GM19099 (cell line): ENCODE measurements at regions not wholly inside any gene's neighbourhood (a gene's known extent, or its start where the extent isn't known, plus 50 kb on each side); places are given as distances from the start of the nearest gene placed in this dataset.

Experiments used
- POLR2A ChIP-seq: IDR thresholded peaks from 3 replicates; pipeline ENCODE4 v1.6.1; 2011; ENCODE audit warnings: low read depth; ENCODE audit not compliant: insufficient read length; ENCODE audit errors: extremely low read depth

DNA sequence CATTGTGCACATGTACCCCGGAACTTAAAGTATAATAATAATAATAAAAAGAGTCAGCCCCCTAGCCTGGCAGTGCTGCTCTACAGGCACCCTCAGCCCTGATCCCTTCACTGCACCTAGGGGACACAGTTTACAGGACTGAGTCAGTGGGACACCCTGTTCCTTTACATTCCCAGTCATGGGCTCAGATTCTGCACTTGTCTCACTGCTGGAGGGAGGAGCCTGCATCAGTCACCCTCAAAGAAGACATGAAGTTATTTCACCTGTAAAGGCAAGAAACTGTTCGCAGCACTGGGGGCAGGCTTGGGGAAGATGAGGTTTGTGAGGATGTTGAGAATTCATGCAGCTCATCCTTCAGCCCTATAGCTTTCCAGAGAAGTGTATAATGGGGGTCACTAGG lies 50.7 kb upstream of the VPREB1 start:
- no peak for TF ChIP-seq POLR2A

DNA sequence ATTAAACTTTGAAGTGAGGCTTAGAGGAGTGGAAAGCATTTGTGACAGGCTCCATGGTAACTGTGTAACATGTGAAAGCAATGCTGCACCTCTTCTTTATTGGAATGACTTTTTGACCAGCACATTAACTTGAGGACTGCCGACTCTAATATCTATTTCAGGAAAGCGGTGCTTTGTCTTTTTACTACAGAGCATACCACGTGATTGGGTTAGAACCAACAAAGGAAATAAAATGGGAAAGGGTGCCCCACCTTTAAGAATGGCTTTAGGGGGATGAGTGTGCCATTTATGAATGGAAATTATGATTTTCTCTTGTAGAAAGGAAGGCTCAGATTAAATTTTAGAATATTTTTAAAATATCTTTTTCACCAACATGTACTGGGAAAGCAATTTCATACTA lies 57.3 kb upstream of the VPREB1 start:
- no peak for TF ChIP-seq POLR2A

DNA sequence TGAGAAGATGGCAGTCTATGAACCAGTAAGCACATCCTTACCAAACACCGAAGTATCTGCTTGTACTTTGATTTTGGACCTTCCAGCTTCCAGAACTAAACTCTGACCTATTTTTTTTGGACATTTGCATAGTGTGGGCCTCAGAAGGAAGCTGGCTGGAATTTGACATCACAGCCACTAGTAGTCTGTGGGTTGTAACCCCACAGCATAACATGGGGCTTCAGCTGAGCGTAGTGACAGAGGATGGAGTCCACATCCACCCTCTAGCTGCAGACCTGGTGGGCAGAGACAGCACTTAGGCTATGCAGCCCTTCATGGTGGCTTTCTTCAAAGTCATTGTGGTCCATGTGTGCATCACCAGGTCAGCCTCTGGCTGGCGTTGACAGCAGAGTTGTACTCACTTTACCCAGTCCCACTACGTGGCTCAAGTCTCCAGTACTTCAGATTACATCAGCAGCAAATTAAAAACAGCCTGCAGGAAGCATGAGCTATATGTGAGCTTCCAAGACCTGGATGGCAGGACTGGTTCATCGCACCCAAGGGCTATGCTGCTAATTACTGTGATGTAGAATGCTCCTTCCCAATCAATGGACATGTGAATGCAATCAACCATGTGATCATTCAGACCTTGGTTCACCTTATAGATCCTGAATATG lies 58.6 kb upstream of the VPREB1 start:
- TF ChIP-seq POLR2A, result no peak

DNA sequence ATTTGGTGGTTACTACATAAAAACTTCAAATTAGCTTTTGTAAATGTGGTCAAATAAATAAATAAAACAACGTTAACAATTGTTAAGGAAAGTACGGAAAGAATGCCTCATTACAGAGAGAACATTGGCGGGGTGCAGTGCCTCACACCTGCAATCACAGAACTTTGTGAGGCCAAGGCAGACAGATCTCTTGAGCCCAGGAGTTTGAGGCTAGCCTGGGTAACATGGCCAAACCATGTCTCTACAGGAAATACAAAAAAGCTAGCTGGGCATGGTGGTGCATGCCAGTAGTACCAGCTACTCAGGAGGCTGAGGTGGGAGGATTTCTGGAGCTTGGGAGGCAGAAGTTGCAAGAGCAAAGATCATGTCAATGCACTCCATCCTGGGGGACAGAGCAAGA lies 59.4 kb upstream of the VPREB1 start:
- no peak for TF ChIP-seq POLR2A

DNA sequence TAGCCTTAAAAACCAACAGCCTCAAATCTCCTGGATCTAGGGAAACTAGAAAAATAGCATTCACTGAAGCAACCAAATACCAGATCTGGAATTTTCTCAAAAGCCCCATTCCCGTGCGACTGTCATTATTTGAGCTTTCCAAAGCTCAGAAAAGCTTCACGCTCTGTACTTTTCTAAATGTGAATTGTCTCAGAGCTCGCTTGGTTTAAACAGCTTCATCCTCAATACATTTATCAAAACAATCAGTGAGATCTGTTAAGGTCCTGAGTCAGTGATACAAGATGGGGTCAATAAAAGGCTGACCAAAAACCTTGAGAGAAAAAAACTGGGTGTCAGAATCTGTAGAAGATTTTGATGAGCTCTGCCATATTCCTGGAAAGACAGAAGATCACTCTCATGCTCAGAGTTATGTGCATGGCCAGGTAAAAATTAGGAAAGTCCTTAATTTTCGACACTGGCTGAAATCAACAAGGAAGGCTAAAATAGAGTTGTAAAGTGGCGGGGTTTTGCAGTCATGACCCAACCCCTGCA lies 60.2 kb upstream of the VPREB1 start:
- TF ChIP-seq POLR2A, result no peak

DNA sequence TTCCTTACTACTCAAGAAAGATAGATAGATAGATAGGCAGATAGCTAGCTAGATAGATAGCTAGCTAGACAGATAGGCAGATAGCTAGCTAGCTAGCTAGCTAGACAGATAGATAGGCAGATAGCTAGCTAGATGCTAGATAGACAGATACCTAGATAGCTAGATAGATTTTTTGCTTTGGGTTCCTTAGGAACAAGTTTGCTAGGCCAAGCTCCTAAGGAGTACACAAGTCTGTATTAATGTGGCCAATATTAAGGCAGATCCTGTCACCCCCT lies 61.7 kb upstream of the VPREB1 start:
- no peak for TF ChIP-seq POLR2A

DNA sequence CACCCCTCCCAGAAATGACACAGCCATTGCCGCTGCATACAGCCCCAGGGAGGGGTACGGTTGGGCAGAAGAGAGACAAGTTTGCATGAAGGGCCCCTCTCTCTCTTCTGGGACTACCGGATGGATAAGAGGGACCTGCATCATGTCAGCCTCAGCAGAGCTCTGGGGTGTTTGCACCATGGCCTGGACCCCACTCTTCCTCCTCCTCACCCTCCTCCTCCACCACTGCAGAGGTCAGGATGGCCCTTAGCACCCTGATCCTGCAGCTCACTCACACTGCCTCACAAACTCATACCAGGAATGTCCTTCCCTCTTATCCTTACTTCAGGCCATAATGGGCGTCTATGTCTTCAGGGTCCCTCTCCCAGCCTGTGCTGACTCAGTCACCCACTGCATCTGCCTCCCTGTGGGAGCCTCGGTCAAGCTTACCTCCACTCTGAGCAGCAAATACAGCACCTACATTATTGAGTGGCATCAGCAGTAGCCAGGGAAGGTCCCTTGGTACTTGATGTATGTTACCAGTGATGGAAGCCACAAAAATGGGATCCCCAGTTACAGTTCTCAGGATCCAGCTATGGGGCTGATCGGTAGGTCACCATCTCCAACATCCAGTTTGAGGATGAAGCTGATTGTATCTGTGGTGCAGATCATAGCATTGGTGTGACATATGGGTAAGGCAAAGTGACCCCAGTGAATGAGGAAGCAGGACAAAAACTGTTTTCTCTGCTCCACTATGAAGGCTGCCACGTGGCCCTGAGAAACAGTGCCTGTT lies 62.2 kb upstream of the VPREB1 start:
- TF ChIP-seq POLR2A, result no peak

DNA sequence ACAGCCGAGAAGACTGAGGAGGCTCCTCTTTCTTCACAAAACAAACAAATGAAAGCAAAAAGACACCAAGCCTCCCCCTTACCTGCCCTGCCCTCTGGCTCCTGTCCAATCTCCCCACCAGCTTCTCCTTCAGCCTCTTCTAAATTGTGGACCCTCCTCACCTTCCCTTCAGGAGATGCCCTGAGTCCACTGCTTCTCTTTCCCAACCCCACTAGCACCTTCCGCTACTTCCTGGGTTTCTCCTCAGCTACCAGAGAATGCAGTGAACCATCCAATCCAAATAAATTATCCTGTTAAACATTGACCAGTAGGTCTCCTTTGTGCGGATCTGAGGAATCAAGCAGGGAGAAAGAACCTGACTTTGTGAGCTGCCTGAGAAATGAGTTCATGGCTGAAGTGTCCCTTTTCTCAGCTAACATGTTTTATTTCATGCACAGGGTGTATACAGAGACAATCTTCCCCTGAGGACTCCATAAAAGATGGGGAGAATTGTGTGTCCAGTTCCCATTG lies 63.2 kb upstream of the VPREB1 start:
- TF ChIP-seq POLR2A, result no peak

DNA sequence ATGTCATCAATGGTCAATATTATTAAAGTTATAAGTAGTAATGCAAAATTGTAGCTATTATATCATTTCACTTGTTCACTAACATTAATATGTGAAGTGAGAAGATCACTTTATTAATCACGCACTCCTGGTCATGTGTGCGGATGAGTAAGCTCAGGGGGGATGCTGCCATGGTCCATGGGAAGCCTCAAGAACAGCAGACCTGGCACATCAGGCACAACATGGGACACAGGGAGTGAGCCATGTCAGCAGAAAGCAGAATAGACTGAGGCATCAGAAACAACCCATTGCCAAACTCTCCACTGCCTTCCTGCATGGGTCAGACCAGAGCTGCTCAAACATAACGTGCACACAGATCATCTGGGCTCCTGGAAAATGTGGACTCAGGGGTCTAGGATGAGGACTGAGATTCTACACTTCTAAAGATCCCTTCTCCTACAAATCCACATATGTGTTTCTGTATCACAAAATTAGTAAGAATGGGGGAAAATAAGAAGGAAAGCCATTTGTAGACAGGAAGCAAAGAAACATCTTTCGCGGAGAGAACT lies 63.8 kb upstream of the VPREB1 start:
- no peak for TF ChIP-seq POLR2A

DNA sequence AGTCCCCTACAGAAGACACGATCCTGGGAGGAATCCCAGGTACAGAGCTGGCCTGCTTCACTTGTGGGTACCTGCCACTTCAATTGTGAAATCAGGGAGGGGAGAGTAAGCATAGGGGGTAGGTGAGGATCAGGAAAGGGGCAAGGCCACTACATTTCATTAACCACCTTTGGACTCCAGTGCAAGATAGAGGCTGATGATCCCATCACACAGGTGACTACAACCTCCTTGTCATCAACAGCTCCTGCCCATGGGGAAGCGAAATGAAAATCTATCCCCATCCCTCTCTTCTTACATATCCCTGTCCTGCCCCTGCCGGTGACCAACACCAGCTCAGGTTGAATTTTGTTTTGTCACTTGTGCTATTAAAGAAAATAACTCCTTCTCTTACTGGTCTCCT lies 64.7 kb upstream of the VPREB1 start:
- no peak for TF ChIP-seq POLR2A

DNA sequence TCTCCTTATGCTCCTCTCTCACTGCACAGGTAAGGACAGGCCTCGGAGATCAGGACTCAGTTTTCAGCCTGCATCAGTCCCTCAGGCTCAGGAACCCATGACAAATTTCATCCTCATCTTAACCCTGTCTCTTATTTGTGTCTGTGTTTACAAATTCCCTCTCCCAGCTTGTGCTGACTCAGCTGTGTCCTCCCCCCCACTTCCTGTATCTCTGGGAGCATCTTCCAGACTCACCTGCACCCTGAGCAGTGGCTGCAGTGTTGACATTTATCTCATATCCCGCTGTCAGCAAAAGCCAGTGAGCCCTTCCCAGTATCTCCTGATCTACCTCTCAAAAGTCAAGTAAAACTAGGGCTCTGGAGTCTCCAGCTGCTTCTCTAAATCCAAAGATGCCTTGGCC lies 65.6 kb upstream of the VPREB1 start:
- no peak for TF ChIP-seq POLR2A

DNA sequence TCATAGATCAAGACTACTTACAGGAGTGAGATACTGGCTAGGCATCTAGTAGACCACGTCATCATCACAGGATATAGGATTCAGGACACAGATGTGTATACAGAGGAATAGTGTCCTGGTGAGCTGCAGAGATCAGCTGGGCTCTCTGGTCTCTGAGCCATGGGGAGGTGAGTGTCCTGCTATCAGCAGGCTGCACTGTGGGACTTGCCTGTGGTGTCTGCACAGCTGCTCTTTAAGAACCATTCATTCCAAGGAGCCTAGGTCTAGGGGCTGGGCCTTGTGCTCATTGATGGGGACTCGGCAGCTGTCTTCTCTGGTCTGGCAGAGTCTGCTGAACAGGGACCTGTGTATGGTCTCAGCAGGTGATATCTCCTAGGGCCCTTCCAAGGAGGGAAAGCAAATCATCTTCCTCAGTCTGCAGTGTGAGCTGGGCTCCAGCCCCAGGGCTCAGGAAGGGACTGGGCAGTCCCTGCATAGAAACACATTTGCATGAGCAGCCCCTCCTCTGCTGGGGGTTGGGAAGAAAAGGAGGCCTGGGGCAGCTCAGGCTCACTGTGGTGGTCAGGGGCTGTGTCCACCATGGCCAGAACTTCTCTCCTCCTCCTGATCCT lies 66.1 kb upstream of the VPREB1 start:
- TF ChIP-seq POLR2A, result no peak

DNA sequence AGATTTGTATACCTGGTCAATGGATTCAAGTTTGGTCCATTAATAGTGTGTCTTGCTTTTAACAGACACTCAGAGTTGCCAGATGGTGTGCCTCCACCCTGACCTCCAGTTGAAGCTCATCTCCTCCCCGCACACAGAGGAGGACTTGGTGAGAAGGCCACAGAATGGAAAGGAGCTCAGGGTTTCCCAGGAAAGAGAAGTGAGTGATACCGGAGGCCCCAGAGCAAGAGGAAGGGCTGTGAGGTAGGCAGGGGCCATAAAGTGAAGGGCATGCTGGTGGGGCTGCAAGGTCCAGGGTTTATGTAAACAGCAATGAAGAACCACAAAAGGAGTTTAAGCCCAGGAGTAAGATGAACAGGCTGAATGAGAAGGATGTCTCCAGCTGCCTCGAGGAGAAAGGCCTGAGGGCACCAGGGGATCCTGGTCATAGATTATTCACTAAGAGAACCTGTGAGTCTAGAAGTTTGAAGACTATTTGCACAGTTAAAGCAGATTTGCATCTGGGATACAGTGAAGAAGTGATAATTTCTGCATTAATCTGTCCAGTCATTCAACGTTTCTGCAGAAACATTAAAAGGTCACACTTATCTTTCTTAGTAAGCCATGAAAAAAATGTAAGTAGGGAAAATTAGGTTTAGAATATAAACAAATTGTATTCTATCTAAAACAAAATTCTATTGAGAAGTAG lies 67.5 kb upstream of the VPREB1 start:
- no peak for TF ChIP-seq POLR2A

DNA sequence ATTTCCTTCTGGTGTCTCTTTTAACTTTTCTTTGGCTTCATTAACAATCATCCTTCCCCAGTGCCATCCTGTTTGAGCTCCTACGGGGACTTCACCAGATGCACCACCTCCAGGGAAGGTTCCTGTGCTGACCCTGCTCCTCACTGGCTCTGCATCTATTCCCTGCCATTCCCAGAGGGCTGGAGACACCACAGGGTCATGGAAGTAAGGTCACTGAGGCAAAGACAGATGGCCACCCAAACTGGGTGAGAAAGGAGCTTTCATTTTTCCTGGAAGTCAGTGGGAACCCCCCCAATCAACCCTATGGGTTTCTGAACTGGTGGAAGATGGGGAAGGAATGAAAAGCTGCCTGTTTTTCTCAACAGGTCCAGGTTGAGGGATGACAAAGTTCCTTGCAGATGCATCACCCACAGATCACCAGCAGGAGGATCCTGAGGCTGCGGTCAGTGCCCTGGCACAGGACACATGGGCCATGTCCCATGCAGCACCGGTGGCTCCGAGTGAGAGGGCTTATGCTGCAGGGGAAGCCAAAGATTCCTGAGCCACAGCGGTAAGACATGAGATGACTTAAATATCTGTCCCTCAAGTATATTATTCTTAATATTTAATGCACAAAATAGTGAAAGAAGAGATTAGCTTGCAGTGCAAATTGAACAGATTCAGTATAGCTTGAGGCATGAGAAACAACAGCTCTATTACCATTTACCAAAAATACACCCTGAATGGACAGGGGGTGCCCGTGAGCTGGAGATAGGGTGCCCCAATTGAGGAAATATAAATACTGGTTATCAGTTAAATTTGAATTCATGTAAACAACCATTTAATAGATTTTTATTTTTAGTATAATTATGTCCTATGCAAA lies 73.0 kb upstream of the VPREB1 start:
- TF ChIP-seq POLR2A, result no peak

DNA sequence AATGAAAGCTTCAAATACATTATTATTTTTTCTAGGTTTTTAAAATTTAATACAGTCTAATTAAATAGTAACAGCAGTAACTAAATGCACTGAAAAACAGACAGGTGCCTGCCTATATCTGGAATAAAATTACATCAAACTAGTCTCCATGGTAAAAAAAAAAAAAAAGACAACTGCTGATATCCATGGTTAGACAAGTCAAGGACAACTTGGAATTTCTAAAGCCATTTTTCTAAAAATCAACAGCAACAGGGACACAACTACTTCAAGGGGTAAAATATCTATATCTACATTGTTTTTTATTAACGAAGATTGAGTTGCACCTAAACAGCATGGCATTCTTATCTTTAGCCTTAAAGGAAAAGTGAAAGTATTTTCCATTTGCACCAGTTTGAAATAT lies 74.7 kb upstream of the VPREB1 start:
- TF ChIP-seq POLR2A, result no peak
